CD14-positive monocyte (primary cell): ENCODE measurements at regions not wholly inside any gene's neighbourhood (a gene's known extent, or its start where the extent isn't known, plus 50 kb on each side); places are given as distances from the start of the nearest gene placed in this dataset.

Experiments
- DNase-seq, 3 donors: peaks; one replicate each; pipeline ENCODE4 v3.0.0-alpha.2; 2011 to 2022
- H2AFZ ChIP-seq: 2 replicates; pipeline ENCODE4 v1.6.0; 2012; ENCODE audit warnings: mild to moderate bottlenecking, low read depth, low read length, inconsistent platforms; ENCODE audit not compliant: insufficient read depth, poor library complexity, severe bottlenecking
- H3K27ac ChIP-seq, 2 donors: 1 replicate in 1 of 2; 2 replicates in 1 of 2; pipeline ENCODE4 v1.5.1; 2012 to 2013; ENCODE audit warnings: low read length in 2 of 2, control low read depth in 1 of 2, inconsistent platforms in 1 of 2, low read depth in 1 of 2, mild to moderate bottlenecking in 1 of 2
- H3K27me3 ChIP-seq, 2 donors: one replicate each; pipeline versions ENCODE4 v1.6.0 to v1.6.1; 2011 to 2013; ENCODE audit warnings: low read length in 2 of 2; ENCODE audit not compliant: control insufficient read depth in 2 of 2, insufficient read depth in 2 of 2
- H3K36me3 ChIP-seq, 2 donors: replicated peaks in 1 of 2; 1 replicate in 1 of 2; 2 replicates in 1 of 2; pipeline versions ENCODE4 v1.5.1 to v1.6.1; 2012 to 2013; ENCODE audit warnings: low read length in 2 of 2, control low read depth in 1 of 2, inconsistent platforms in 1 of 2, mild to moderate bottlenecking in 1 of 2; ENCODE audit not compliant: insufficient read depth in 2 of 2, control insufficient read depth in 1 of 2
- H3K4me1 ChIP-seq, 2 donors: 1 replicate in 1 of 2; 2 replicates in 1 of 2; pipeline versions ENCODE4 v1.5.1 to v1.6.1; 2012 to 2013; ENCODE audit warnings: low read length in 2 of 2, control low read depth in 1 of 2, inconsistent platforms in 1 of 2, mild to moderate bottlenecking in 1 of 2, moderate library complexity in 1 of 2; ENCODE audit not compliant: insufficient read depth in 2 of 2, control insufficient read depth in 1 of 2
- H3K4me2 ChIP-seq: replicated peaks from 2 replicates; pipeline ENCODE3; 2012; ENCODE audit warnings: low read length, moderate library complexity, mild to moderate bottlenecking; ENCODE audit not compliant: poor library complexity, severe bottlenecking; ENCODE audit errors: extremely low read depth
- H3K4me3 ChIP-seq, 3 experiments: fragments of 200-600 bp in 1 of 3; sonication (generic) in 1 of 3; replicated peaks in 1 of 3; 1 replicate in 2 of 3; 2 replicates in 1 of 3; pipeline ENCODE4 v1.5.1; 2011 to 2013; ENCODE audit warnings: low read length in 3 of 3, mild to moderate bottlenecking in 3 of 3, control low read depth in 2 of 3, low read depth in 2 of 3, inconsistent platforms in 1 of 3, moderate library complexity in 1 of 3
- H3K79me2 ChIP-seq: 2 replicates; pipeline ENCODE4 v1.6.0; 2012; ENCODE audit warnings: mild to moderate bottlenecking, control low read depth, inconsistent platforms, low read length, moderate library complexity; ENCODE audit not compliant: insufficient read depth
- H3K9ac ChIP-seq: 2 replicates; pipeline ENCODE4 v1.6.0; 2017; ENCODE audit warnings: low read length, mild to moderate bottlenecking; ENCODE audit not compliant: insufficient read depth, poor library complexity, severe bottlenecking
- H3K9me3 ChIP-seq, 2 donors: replicated peaks in 1 of 2; 1 replicate in 1 of 2; 2 replicates in 1 of 2; pipeline versions ENCODE4 v1.5.1 to v1.6.1; 2012 to 2013; ENCODE audit warnings: low read length in 2 of 2, control low read depth in 1 of 2; ENCODE audit not compliant: control insufficient read depth in 1 of 2, insufficient read depth in 1 of 2
- H4K20me1 ChIP-seq: 2 replicates; pipeline ENCODE4 v1.6.0; 2012; ENCODE audit warnings: mild to moderate bottlenecking, low read length, control low read depth, moderate library complexity; ENCODE audit not compliant: insufficient read depth
- H3K27ac Mint-ChIP-seq, 7 donors: one replicate each; pipeline ENCODE4 v1.8.0; 2020; ENCODE audit warnings: mild to moderate bottlenecking in 7 of 7, mixed read lengths in 7 of 7, moderate library complexity in 6 of 7, inconsistent platforms in 2 of 7
- H3K27me3 Mint-ChIP-seq, 3 donors: one replicate each; pipeline ENCODE4 v1.8.0; 2021 to 2022; ENCODE audit warnings: low read depth in 3 of 3, mild to moderate bottlenecking in 3 of 3, mixed read lengths in 3 of 3, moderate library complexity in 3 of 3, inconsistent platforms in 1 of 3
- H3K36me3 Mint-ChIP-seq, 2 donors: one replicate each; pipeline ENCODE4 v1.8.0; 2020; ENCODE audit warnings: mixed read lengths in 2 of 2, inconsistent platforms in 1 of 2, mild to moderate bottlenecking in 1 of 2
- H3K4me1 Mint-ChIP-seq: one replicate; pipeline ENCODE4 v1.8.0; 2020; ENCODE audit warnings: mild to moderate bottlenecking, mixed read lengths
- H3K4me3 Mint-ChIP-seq, 2 donors: one replicate each; pipeline ENCODE4 v1.8.0; 2020; ENCODE audit warnings: mild to moderate bottlenecking in 2 of 2, mixed read lengths in 2 of 2, moderate library complexity in 1 of 2
- H3K9me3 Mint-ChIP-seq, 7 donors: one replicate each; pipeline ENCODE4 v1.8.0; 2020 to 2022; ENCODE audit warnings: mixed read lengths in 7 of 7, mild to moderate bottlenecking in 6 of 7, moderate library complexity in 6 of 7, inconsistent platforms in 2 of 7
- WGBS: methylation state at CpG from one replicate; pipeline ENCODE4 v1.1.5; 2013; ENCODE audit warnings: missing lambda C conversion rate; ENCODE audit not compliant: insufficient coverage; 5-methylcytosine and 5-hydroxymethylcytosine counted together
- intact Hi-C, 2 donors: fragments of 100-400 bp; cut with micrococcal nuclease; formaldehyde crosslinking; loops; one replicate each; pipeline versions ENCODE4 v1.15.0 to v1.15.1; 2023
- TF ChIP-seq, protein P1 (sequence below): fragments of 200-600 bp; IDR thresholded peaks from one replicate; pipeline ENCODE4 v1.8.0; 2022; ENCODE audit warnings: antibody characterized with exemption, mild to moderate bottlenecking

DNA sequence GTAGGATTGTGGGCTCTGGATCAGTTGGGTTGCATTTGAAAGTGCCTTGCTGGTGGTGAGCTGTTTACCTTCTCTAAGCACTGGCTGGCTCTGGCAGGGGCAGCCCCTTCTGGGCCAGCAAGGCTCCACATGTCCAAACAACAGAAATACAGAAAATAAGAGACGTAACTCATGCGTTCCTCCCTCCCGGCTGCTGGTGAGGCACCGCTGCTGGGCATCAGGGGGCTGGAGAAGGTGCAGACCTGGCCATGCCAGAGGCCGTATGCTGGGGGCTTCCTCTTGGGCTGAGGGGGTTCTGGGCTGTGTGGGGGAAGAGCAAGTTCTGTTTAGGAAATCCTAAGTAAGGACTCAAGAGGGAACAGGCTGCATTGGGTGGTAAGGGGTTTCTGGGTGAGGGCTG lies 140.6 kb downstream of the URI1 start:
- H3K9ac ChIP-seq = no peak overlapping the region
- H3K4me3 ChIP-seq = no peak overlapping the region
- H3K27me3 Mint-ChIP-seq = peaks cover 2 to 4% (median 4%) of the 10 kb centered on the region in 3 donors
- no peak overlapping the region for H2AFZ ChIP-seq
- no peaks in the 10 kb centered on the region for H3K27me3 ChIP-seq
- no peaks in the 10 kb centered on the region for H4K20me1 ChIP-seq
- H3K4me1 Mint-ChIP-seq = no peaks in the 10 kb centered on the region
- no peaks in the 10 kb centered on the region for H3K9me3 Mint-ChIP-seq
- DNase-seq = no peak
- H3K27ac ChIP-seq = no peak overlapping the region
- TF ChIP-seq, protein P1, sequence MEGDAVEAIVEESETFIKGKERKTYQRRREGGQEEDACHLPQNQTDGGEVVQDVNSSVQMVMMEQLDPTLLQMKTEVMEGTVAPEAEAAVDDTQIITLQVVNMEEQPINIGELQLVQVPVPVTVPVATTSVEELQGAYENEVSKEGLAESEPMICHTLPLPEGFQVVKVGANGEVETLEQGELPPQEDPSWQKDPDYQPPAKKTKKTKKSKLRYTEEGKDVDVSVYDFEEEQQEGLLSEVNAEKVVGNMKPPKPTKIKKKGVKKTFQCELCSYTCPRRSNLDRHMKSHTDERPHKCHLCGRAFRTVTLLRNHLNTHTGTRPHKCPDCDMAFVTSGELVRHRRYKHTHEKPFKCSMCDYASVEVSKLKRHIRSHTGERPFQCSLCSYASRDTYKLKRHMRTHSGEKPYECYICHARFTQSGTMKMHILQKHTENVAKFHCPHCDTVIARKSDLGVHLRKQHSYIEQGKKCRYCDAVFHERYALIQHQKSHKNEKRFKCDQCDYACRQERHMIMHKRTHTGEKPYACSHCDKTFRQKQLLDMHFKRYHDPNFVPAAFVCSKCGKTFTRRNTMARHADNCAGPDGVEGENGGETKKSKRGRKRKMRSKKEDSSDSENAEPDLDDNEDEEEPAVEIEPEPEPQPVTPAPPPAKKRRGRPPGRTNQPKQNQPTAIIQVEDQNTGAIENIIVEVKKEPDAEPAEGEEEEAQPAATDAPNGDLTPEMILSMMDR = no peak
- H3K4me2 ChIP-seq = no peak overlapping the region
- no peaks in the 10 kb centered on the region for H3K79me2 ChIP-seq
- H3K36me3 Mint-ChIP-seq = no peaks in the 10 kb centered on the region
- H3K36me3 ChIP-seq = no peaks in the 10 kb centered on the region
- H3K4me3 Mint-ChIP-seq = no peak overlapping the region
- no peaks in the 10 kb centered on the region for H3K9me3 ChIP-seq
- intact Hi-C loops = no loop called here
- 92% methylated on average over 5 of the region's 5 CpGs for WGBS
- no peak overlapping the region for H3K27ac Mint-ChIP-seq
- H3K4me1 ChIP-seq = no peaks in the 10 kb centered on the region

DNA sequence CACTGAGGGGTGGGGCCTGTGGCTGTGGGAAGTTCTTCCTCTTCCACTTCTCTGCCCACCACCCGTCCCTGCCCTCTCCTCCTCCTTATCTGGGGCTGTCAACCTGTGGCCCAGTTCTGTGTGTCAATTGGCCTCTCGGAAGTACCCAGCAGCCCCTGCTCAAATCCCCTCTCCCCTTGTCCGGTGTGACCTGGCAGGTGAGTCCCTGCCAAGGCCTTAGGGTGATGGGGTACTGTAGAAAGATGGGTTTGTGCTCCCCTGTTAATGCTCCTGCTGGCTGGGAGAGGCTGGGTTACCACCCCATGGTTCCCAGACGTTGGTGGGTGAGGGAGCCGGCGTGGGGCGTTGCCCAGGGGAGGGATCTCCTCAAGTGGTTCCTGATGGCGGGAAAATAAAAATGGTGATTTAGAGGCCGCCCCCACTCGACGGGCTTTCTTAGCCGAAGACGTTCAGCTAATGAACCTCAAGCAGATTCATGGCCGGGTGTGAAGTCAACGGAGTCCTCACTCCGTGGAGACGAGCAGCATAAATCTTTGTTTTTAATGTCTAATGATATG lies 141.2 kb downstream of the URI1 start:
- Mint-ChIP-seq H3K27me3 (peaks cover 2 to 4% (median 4%) of the 10 kb centered on the region in 3 donors), H3K9me3 (no peaks in the 10 kb centered on the region), H3K36me3 (no peaks in the 10 kb centered on the region), H3K27ac (no peak overlapping the region), H3K4me3 (no peak overlapping the region), H3K4me1 (no peaks in the 10 kb centered on the region)
- H3K79me2 ChIP-seq = no peaks in the 10 kb centered on the region
- DNase-seq = no peak
- TF ChIP-seq, protein P1 = no peak
- no peaks in the 10 kb centered on the region for H3K9me3 ChIP-seq
- WGBS = 92% methylated on average over 11 of the region's 17 CpGs
- H3K36me3 ChIP-seq = no peaks in the 10 kb centered on the region
- H2AFZ ChIP-seq = no peak overlapping the region
- intact Hi-C loops = no loop called here
- no peaks in the 10 kb centered on the region for H4K20me1 ChIP-seq
- no peaks in the 10 kb centered on the region for H3K4me1 ChIP-seq
- H3K4me2 ChIP-seq = no peak overlapping the region
- H3K27ac ChIP-seq = no peak overlapping the region
- H3K4me3 ChIP-seq = no peak overlapping the region
- no peaks in the 10 kb centered on the region for H3K27me3 ChIP-seq
- no peak overlapping the region for H3K9ac ChIP-seq
